ENCODE measurements at regions not wholly inside any gene's neighbourhood (a gene's known extent, or its start where the extent isn't known, plus 50 kb on each side); places are given as distances from the start of the nearest gene placed in this dataset.

GRCh38 chr7:45979275-45980180, 58.5 kb upstream of the IGFBP3 start:
- Histone ChIP-seq H3K4me3 (ENCODE audit: low read depth, low read length) (no peak overlapping the region), H3K4me1 (ENCODE audit: control insufficient read depth, insufficient read depth, low read length) (peaks cover 6% of the 10 kb centered on the region), H3K9ac (ENCODE audit: low read depth, low read length) (no peak overlapping the region), H3K36me3 (ENCODE audit: control insufficient read depth, insufficient read depth, low read length) (no peaks in the 10 kb centered on the region), H3K27me3 (ENCODE audit: control insufficient read depth, insufficient read depth, low read length) (no peaks in the 10 kb centered on the region), H3K9me3 (ENCODE audit: control insufficient read depth, insufficient read depth, low read length) (no peaks in the 10 kb centered on the region)

GRCh38 chr7:45978731-45979211, 57.7 kb upstream of the IGFBP3 start:
- H3K4me1 ChIP-seq (ENCODE audit: control insufficient read depth, insufficient read depth, low read length), result peaks cover 6% of the 10 kb centered on the region
- no peak overlapping the region for H3K9ac ChIP-seq (ENCODE audit: low read depth, low read length)
- no peaks in the 10 kb centered on the region for H3K27me3 ChIP-seq (ENCODE audit: control insufficient read depth, insufficient read depth, low read length)
- no peaks in the 10 kb centered on the region for H3K9me3 ChIP-seq (ENCODE audit: control insufficient read depth, insufficient read depth, low read length)
- no peak overlapping the region for H3K4me3 ChIP-seq (ENCODE audit: low read depth, low read length)
- H3K36me3 ChIP-seq (ENCODE audit: control insufficient read depth, insufficient read depth, low read length), result no peaks in the 10 kb centered on the region

DNA sequence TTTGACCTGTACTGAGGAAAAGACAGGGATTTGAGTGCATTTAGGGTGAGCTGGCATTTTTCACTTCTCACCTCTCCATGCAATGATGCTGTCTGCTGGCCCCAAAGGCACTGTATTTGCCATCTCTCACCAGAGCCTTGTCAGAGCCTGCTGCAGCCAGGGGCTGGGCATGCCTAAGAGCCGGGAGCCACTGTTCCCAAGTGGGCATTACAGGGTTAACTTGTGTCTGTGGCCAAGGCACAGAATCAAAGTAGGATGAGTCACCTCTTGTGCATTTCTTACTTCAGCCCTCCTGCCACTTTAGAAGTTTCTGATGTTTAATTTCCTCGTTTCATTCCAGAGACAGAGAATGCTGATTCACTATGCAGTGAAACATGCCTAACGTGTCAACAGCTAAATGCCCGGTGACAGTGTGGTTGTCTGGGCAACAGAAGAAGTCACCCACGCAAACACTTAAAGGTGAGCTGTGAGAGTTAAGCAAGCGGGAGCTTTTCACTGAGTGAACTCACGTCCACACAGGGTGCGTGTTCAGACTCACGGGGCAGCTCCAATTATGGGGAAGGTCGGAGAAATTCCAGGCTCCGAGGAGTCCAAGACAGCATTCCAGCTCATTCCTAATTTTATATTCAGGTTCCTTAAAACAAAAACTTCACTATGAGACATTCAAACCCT, 57.1 kb upstream of the IGFBP3 start:
- Histone ChIP-seq H3K9me3 (ENCODE audit: control insufficient read depth, insufficient read depth, low read length) (no peaks in the 10 kb centered on the region), H3K9ac (ENCODE audit: low read depth, low read length) (no peak overlapping the region), H3K4me3 (ENCODE audit: low read depth, low read length) (no peak overlapping the region), H3K36me3 (ENCODE audit: control insufficient read depth, insufficient read depth, low read length) (no peaks in the 10 kb centered on the region), H3K4me1 (ENCODE audit: control insufficient read depth, insufficient read depth, low read length) (peaks cover 6% of the 10 kb centered on the region), H3K27me3 (ENCODE audit: control insufficient read depth, insufficient read depth, low read length) (no peaks in the 10 kb centered on the region)

GRCh38 chr7:45977256-45977780, 56.2 kb upstream of the IGFBP3 start:
- H3K4me1 ChIP-seq (ENCODE audit: control insufficient read depth, insufficient read depth, low read length), result peaks cover 6% of the 10 kb centered on the region
- no peaks in the 10 kb centered on the region for H3K36me3 ChIP-seq (ENCODE audit: control insufficient read depth, insufficient read depth, low read length)
- no peaks in the 10 kb centered on the region for H3K27me3 ChIP-seq (ENCODE audit: control insufficient read depth, insufficient read depth, low read length)
- no peak overlapping the region for H3K4me3 ChIP-seq (ENCODE audit: low read depth, low read length)
- H3K9me3 ChIP-seq (ENCODE audit: control insufficient read depth, insufficient read depth, low read length), result no peaks in the 10 kb centered on the region
- no peak overlapping the region for H3K9ac ChIP-seq (ENCODE audit: low read depth, low read length)

- no peak overlapping the region for H3K9ac ChIP-seq (ENCODE audit: low read depth, low read length)
- H3K36me3 ChIP-seq (ENCODE audit: control insufficient read depth, insufficient read depth, low read length), result no peaks in the 10 kb centered on the region
- no peak overlapping the region for H3K4me3 ChIP-seq (ENCODE audit: low read depth, low read length)
- H3K4me1 ChIP-seq (ENCODE audit: control insufficient read depth, insufficient read depth, low read length), result peaks cover 6% of the 10 kb centered on the region
- no peaks in the 10 kb centered on the region for H3K27me3 ChIP-seq (ENCODE audit: control insufficient read depth, insufficient read depth, low read length)
- H3K9me3 ChIP-seq (ENCODE audit: control insufficient read depth, insufficient read depth, low read length), result no peaks in the 10 kb centered on the region
Measured at GRCh38 chr7:45976485-45976856, 55.4 kb upstream of the IGFBP3 start.

GRCh38 chr7:45975847-45976484, 54.9 kb upstream of the IGFBP3 start:
- no peaks in the 10 kb centered on the region for H3K27me3 ChIP-seq (ENCODE audit: control insufficient read depth, insufficient read depth, low read length)
- H3K4me1 ChIP-seq (ENCODE audit: control insufficient read depth, insufficient read depth, low read length), result peaks cover 6% of the 10 kb centered on the region
- no peaks in the 10 kb centered on the region for H3K36me3 ChIP-seq (ENCODE audit: control insufficient read depth, insufficient read depth, low read length)
- no peak overlapping the region for H3K9ac ChIP-seq (ENCODE audit: low read depth, low read length)
- no peak overlapping the region for H3K4me3 ChIP-seq (ENCODE audit: low read depth, low read length)
- H3K9me3 ChIP-seq (ENCODE audit: control insufficient read depth, insufficient read depth, low read length), result no peaks in the 10 kb centered on the region

DNA sequence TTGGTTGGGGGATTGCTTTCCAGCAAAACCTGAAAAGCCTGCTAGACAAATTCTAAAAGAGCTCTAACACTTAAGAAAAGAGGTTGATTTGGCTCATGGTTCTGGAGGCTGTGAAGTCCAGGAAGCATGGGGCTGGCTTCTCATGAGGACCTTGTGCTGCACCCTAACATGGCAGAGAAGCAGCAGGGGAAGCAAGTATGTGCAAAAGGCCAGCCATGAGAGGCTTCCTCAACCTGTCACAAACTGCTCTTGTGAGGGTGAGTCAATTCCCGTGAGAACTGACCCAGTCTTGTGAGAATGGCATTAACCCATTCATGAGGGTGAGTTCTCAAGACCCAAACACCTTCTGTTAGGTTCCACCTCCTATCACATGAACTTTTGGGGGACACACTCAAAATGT, 54.3 kb upstream of the IGFBP3 start:
- Histone ChIP-seq H3K27me3 (ENCODE audit: control insufficient read depth, insufficient read depth, low read length) (no peaks in the 10 kb centered on the region), H3K4me3 (ENCODE audit: low read depth, low read length) (no peak overlapping the region), H3K9ac (ENCODE audit: low read depth, low read length) (no peak overlapping the region), H3K36me3 (ENCODE audit: control insufficient read depth, insufficient read depth, low read length) (no peaks in the 10 kb centered on the region), H3K9me3 (ENCODE audit: control insufficient read depth, insufficient read depth, low read length) (no peaks in the 10 kb centered on the region), H3K4me1 (ENCODE audit: control insufficient read depth, insufficient read depth, low read length) (peaks cover 6% of the 10 kb centered on the region)

- Histone ChIP-seq H3K9ac (ENCODE audit: low read depth, low read length) (no peak overlapping the region), H3K4me3 (ENCODE audit: low read depth, low read length) (no peak overlapping the region), H3K36me3 (ENCODE audit: control insufficient read depth, insufficient read depth, low read length) (no peaks in the 10 kb centered on the region), H3K27me3 (ENCODE audit: control insufficient read depth, insufficient read depth, low read length) (no peaks in the 10 kb centered on the region), H3K9me3 (ENCODE audit: control insufficient read depth, insufficient read depth, low read length) (no peaks in the 10 kb centered on the region), H3K4me1 (ENCODE audit: control insufficient read depth, insufficient read depth, low read length) (peaks cover 6% of the 10 kb centered on the region)
Measured at GRCh38 chr7:45974540-45975360, 53.7 kb upstream of the IGFBP3 start.

- Histone ChIP-seq H3K4me3 (ENCODE audit: low read depth, low read length) (no peak overlapping the region), H3K9me3 (ENCODE audit: control insufficient read depth, insufficient read depth, low read length) (no peaks in the 10 kb centered on the region), H3K4me1 (ENCODE audit: control insufficient read depth, insufficient read depth, low read length) (peaks cover 6% of the 10 kb centered on the region), H3K27me3 (ENCODE audit: control insufficient read depth, insufficient read depth, low read length) (no peaks in the 10 kb centered on the region), H3K9ac (ENCODE audit: low read depth, low read length) (no peak overlapping the region), H3K36me3 (ENCODE audit: control insufficient read depth, insufficient read depth, low read length) (no peaks in the 10 kb centered on the region)
Measured at GRCh38 chr7:45973725-45974532, 52.9 kb upstream of the IGFBP3 start.

- no peak overlapping the region for H3K9ac ChIP-seq (ENCODE audit: low read depth, low read length)
- H3K4me3 ChIP-seq (ENCODE audit: low read depth, low read length), result no peak overlapping the region
- H3K9me3 ChIP-seq (ENCODE audit: control insufficient read depth, insufficient read depth, low read length), result no peaks in the 10 kb centered on the region
- H3K4me1 ChIP-seq (ENCODE audit: control insufficient read depth, insufficient read depth, low read length), result peaks cover under 1% of the 10 kb centered on the region
- no peaks in the 10 kb centered on the region for H3K27me3 ChIP-seq (ENCODE audit: control insufficient read depth, insufficient read depth, low read length)
- H3K36me3 ChIP-seq (ENCODE audit: control insufficient read depth, insufficient read depth, low read length), result no peaks in the 10 kb centered on the region
Measured at GRCh38 chr7:45972629-45973312, 51.7 kb upstream of the IGFBP3 start.
